Endothelial cell of umbilical vein (primary cell): ENCODE measurements at regions not wholly inside any gene's neighbourhood (a gene's known extent, or its start where the extent isn't known, plus 50 kb on each side); places are given as distances from the start of the nearest gene placed in this dataset.

Experiments
- BruUV-seq: library from RNA; stranded (reverse); fragments of 400-500 nt; replicated peaks from 2 replicates; lab custom pipeline; 2021; lab: Mats Ljungman, UMichigan
- CTCF ChIA-PET: fragments of 300-600, 350-600 bp; sonication (Branson Sonifier 250); formaldehyde crosslinking; loops from one replicate; lab custom pipeline; 2021; ENCODE audit warnings: antibody characterized with exemption, inconsistent platforms; lab: Charles Lee
- POLR2A ChIA-PET: fragments of 300-600, 350-600 bp; sonication (Branson Sonifier 250); formaldehyde crosslinking; loops from one replicate; lab custom pipeline; 2021; ENCODE audit warnings: antibody characterized with exemption, inconsistent platforms; lab: Charles Lee
- DNase-seq: peaks from one replicate; pipeline ENCODE4 v3.0.0-alpha.2; 2011; ENCODE audit warnings: low read depth, low spot score
- FAIRE-seq: peaks from 2 replicates; lab custom pipeline; 2011; peaks lifted over from hg19 to GRCh38; lab: Jason Lieb, UNC
- H2AFZ ChIP-seq: 2 replicates; pipeline ENCODE4 v1.6.0; 2012; ENCODE audit warnings: low read depth, low read length, control low read depth, inconsistent platforms
- H3K27ac ChIP-seq: 2 replicates; pipeline ENCODE4 v1.5.1; 2011; ENCODE audit warnings: low read depth, mild to moderate bottlenecking, control low read depth, low read length, moderate library complexity; ENCODE audit not compliant: insufficient read depth
- H3K27me3 ChIP-seq, 2 experiments: 2 replicates each; pipeline versions ENCODE4 v1.6.0 to v1.6.1; 2011; ENCODE audit warnings: low read length in 2 of 2, mixed read lengths in 1 of 2; ENCODE audit not compliant: control insufficient read depth in 2 of 2, insufficient read depth in 2 of 2
- H3K36me3 ChIP-seq, 2 experiments: 2 replicates in 1 of 2; 3 replicates in 1 of 2; pipeline ENCODE4 v1.5.1; 2011; ENCODE audit warnings: low read length in 2 of 2, mild to moderate bottlenecking in 1 of 2, moderate library complexity in 1 of 2; ENCODE audit not compliant: control insufficient read depth in 2 of 2, insufficient read depth in 2 of 2; ENCODE audit errors: extremely low read depth in 1 of 2
- H3K4me1 ChIP-seq: 3 replicates; pipeline ENCODE4 v1.5.1; 2011; ENCODE audit warnings: mild to moderate bottlenecking, low read length; ENCODE audit not compliant: control insufficient read depth, insufficient read depth; ENCODE audit errors: extremely low read depth
- H3K4me2 ChIP-seq: 2 replicates; pipeline ENCODE4 v1.6.1; 2011; ENCODE audit warnings: low read length, control low read depth, mixed read lengths; ENCODE audit not compliant: insufficient read depth
- H3K4me3 ChIP-seq, 3 experiments: fragments of 200-600 bp in 1 of 3; sonication (generic), shearing (Covaris generic) in 1 of 3; replicated peaks in 1 of 3; 2 replicates each; pipeline ENCODE4 v1.5.1; 2011 to 2016; ENCODE audit warnings: control low read depth in 3 of 3, low read length in 3 of 3, mild to moderate bottlenecking in 2 of 3, inconsistent platforms in 1 of 3, low read depth in 1 of 3, moderate library complexity in 1 of 3; ENCODE audit not compliant: insufficient read depth in 1 of 3
- H3K79me2 ChIP-seq: 2 replicates; pipeline ENCODE4 v1.6.0; 2012; ENCODE audit warnings: low read length, inconsistent platforms; ENCODE audit not compliant: control insufficient read depth, insufficient read depth
- H3K9ac ChIP-seq: replicated peaks from 2 replicates; pipeline ENCODE3; 2011; ENCODE audit warnings: low read length, control low read depth; ENCODE audit not compliant: insufficient read depth; ENCODE audit errors: extremely low read depth
- H3K9me1 ChIP-seq: replicated peaks from 3 replicates; pipeline ENCODE4 v1.6.0; 2011; ENCODE audit warnings: mild to moderate bottlenecking, low read length; ENCODE audit not compliant: control insufficient read depth, insufficient read depth; ENCODE audit errors: extremely low read depth
- H3K9me3 ChIP-seq: replicated peaks from 2 replicates; pipeline ENCODE4 v1.5.1; 2012; ENCODE audit warnings: low read length, inconsistent platforms; ENCODE audit not compliant: control insufficient read depth, insufficient read depth
- H4K20me1 ChIP-seq: replicated peaks from 2 replicates; pipeline ENCODE3; 2011; ENCODE audit warnings: mild to moderate bottlenecking, low read length; ENCODE audit not compliant: control insufficient read depth, insufficient read depth; ENCODE audit errors: extremely low read depth
- CTCF ChIP-seq, 2 donors: IDR thresholded peaks; 1 replicate in 1 of 2; 2 replicates in 1 of 2; pipeline ENCODE4 v1.5.1; 2011; ENCODE audit warnings: low read length in 2 of 2, mild to moderate bottlenecking in 2 of 2, moderate library complexity in 2 of 2, control low read depth in 1 of 2, inconsistent platforms in 1 of 2, low read depth in 1 of 2; ENCODE audit not compliant: insufficient read depth in 1 of 2; ENCODE audit errors: extremely low read depth in 1 of 2
- EZH2 ChIP-seq: IDR thresholded peaks from 2 replicates; pipeline ENCODE4 v1.6.1; 2012; ENCODE audit warnings: borderline replicate concordance, low read depth, mild to moderate bottlenecking, moderate library complexity, low read length, inconsistent platforms; ENCODE audit not compliant: severe bottlenecking
- FOS ChIP-seq: IDR thresholded peaks from 2 replicates; pipeline ENCODE4 v1.6.1; 2011; ENCODE audit warnings: mild to moderate bottlenecking, low read length, moderate library complexity, borderline replicate concordance; ENCODE audit not compliant: insufficient read depth
- GATA2 ChIP-seq: IDR thresholded peaks from 2 replicates; pipeline ENCODE4 v1.7.0; 2011; ENCODE audit warnings: low read depth, mild to moderate bottlenecking, moderate library complexity, mixed read lengths, low read length; ENCODE audit not compliant: insufficient read length, insufficient read depth
- JUN ChIP-seq: IDR thresholded peaks from 2 replicates; pipeline ENCODE4 v1.6.1; 2011; ENCODE audit warnings: borderline replicate concordance, low read depth; ENCODE audit not compliant: insufficient read length, insufficient read depth
- MAX ChIP-seq: IDR thresholded peaks from 2 replicates; pipeline ENCODE4 v1.6.1; 2011; ENCODE audit not compliant: insufficient read depth, insufficient read length
- MYC ChIP-seq: IDR thresholded peaks from one replicate; pipeline ENCODE4 v1.6.1; 2011; ENCODE audit warnings: mild to moderate bottlenecking, low read depth, low read length
- POLR2A ChIP-seq: IDR thresholded peaks from 2 replicates; pipeline ENCODE4 v1.6.1; 2012; ENCODE audit warnings: low read depth, mild to moderate bottlenecking, control low read depth, low read length
- POLR2AphosphoS5 ChIP-seq: IDR thresholded peaks from 2 replicates; pipeline ENCODE4 v1.6.1; 2012; ENCODE audit warnings: low read depth, mild to moderate bottlenecking, control low read depth, low read length, moderate library complexity; ENCODE audit not compliant: insufficient read depth
- dilution Hi-C: fragments of 300-500 bp; cut with MboI; formaldehyde crosslinking; loops from one replicate; pipeline ENCODE4 v1.15.0; 2019; ENCODE audit warnings: low sequenced_read_pairs; ENCODE audit not compliant: extremely low pct_ligation_motif_present
- intact Hi-C: fragments of 100-400 bp; cut with micrococcal nuclease; formaldehyde crosslinking; loops from one replicate; pipeline ENCODE4 v1.10.0; 2022

GRCh38 chr4:11028334-11028733 lies 343.8 kb upstream of the CLNK start:
- no peaks in the 10 kb centered on the region for H3K36me3 ChIP-seq
- no peaks in the 10 kb centered on the region for H3K79me2 ChIP-seq
- no peak overlapping the region for H3K4me2 ChIP-seq
- no peaks in the 10 kb centered on the region for H3K9me3 ChIP-seq
- dilution Hi-C loops: no loop called here
- H3K4me1 ChIP-seq: no peaks in the 10 kb centered on the region
- no peaks in the 10 kb centered on the region for H3K9me1 ChIP-seq
- no peaks in the 10 kb centered on the region for H4K20me1 ChIP-seq
- no peak for DNase-seq
- intact Hi-C loops: no loop called here
- H3K9ac ChIP-seq: no peak overlapping the region
- CTCF ChIA-PET: no interaction called here
- POLR2A ChIA-PET: no interaction called here
- no peak overlapping the region for H3K4me3 ChIP-seq
- no peaks in the 10 kb centered on the region for H3K27me3 ChIP-seq
- no peak overlapping the region for H2AFZ ChIP-seq
- H3K27ac ChIP-seq: no peak overlapping the region
- no peak for FAIRE-seq
- TF ChIP-seq EZH2: no peak
- TF ChIP-seq MYC: no peak
- TF ChIP-seq POLR2AphosphoS5: no peak
- no peak for TF ChIP-seq GATA2
- no peak for TF ChIP-seq POLR2A
- no peak for TF ChIP-seq JUN
- TF ChIP-seq CTCF (IDR thresholded peaks at IDR 0.05; ENCODE audit: extremely low read depth in 1 of 2, insufficient read depth in 1 of 2, low read depth in 1 of 2, low read length in 2 of 2): no peak
- BruUV-seq: no TSS peak

- BruUV-seq: no TSS peak
- H3K9me3 ChIP-seq: no peaks in the 10 kb centered on the region
- FAIRE-seq: no peak
These were observed 336.8 kb upstream of the CLNK start for GRCh38 chr4:11021333-11021732.

More at GRCh38 chr4:11021333-11021732, 336.8 kb upstream of the CLNK start:
- Histone ChIP-seq H3K4me2 (no peak overlapping the region), H3K79me2 (no peaks in the 10 kb centered on the region), H4K20me1 (no peaks in the 10 kb centered on the region), H3K9ac (no peak overlapping the region), H3K27me3 (no peaks in the 10 kb centered on the region), H2AFZ (no peak overlapping the region), H3K4me3 (no peak overlapping the region), H3K4me1 (no peaks in the 10 kb centered on the region), H3K27ac (no peak overlapping the region), H3K9me1 (no peaks in the 10 kb centered on the region), H3K36me3 (no peaks in the 10 kb centered on the region)
- ChIA-PET CTCF (no interaction called here), POLR2A (no interaction called here)
- intact Hi-C loops: no loop called here
- TF ChIP-seq MYC: no peak
- no peak for TF ChIP-seq FOS
- no peak for TF ChIP-seq EZH2
- TF ChIP-seq CTCF (IDR thresholded peaks at IDR 0.05; ENCODE audit: extremely low read depth in 1 of 2, insufficient read depth in 1 of 2, low read depth in 1 of 2, low read length in 2 of 2): no peak
- TF ChIP-seq JUN: no peak
- no peak for TF ChIP-seq MAX
- TF ChIP-seq POLR2A: no peak
- no peak for TF ChIP-seq GATA2
- TF ChIP-seq POLR2AphosphoS5: no peak
- dilution Hi-C loops: no loop called here
- no peak for DNase-seq
